ENCODE measurements at regions not wholly inside any gene's neighbourhood (a gene's known extent, or its start where the extent isn't known, plus 50 kb on each side); places are given as distances from the start of the nearest gene placed in this dataset.

DNA sequence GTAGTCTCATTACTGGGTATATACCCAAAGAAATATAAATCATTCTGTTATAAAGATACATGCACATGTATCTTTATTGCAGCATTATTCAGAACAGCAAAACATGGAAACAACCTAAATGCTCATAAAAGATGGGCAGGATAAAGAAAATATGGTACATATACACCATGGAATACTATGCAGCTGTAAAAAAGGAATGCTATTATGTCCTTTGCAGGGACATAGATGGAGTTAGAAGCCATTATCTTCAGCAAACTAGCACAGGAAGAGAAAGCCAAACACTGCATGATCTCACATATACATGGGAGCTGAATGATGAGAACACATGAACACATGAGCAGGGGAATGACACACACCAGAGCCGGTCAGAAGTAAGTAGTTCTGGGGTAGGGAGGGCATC lies 297.4 kb upstream of the GLI3 start:
- 11% methylated on average over 1 of the region's 1 CpG for WGBS (ENCODE audit: insufficient coverage, low coverage, missing lambda C conversion rate)
- POLR2A ChIA-PET, result no interaction called here
- Histone ChIP-seq H4K20me1 (replicated peaks; ENCODE audit: control insufficient read depth, insufficient read depth, low read length) (no peaks in the 10 kb centered on the region), H3K36me3 (ENCODE audit: control insufficient read depth, insufficient read depth, low read length) (no peaks in the 10 kb centered on the region), H3K9ac (ENCODE audit: insufficient read depth in 1 of 2, low read depth in 2 of 2, low read length in 2 of 2) (no peak overlapping the region), H3K27ac (ENCODE audit: extremely low read depth, low read depth, low read length) (no peak overlapping the region), H3K4me3 (no peak overlapping the region), H3K9me1 (ENCODE audit: control insufficient read depth, insufficient read depth, low read length) (no peaks in the 10 kb centered on the region), H3K27me3 (ENCODE audit: control insufficient read depth in 2 of 2, insufficient read depth in 2 of 2, low read length in 2 of 2) (no peaks in the 10 kb centered on the region), H2AFZ (ENCODE audit: low read depth, low read length) (no peak overlapping the region), H3K4me2 (ENCODE audit: insufficient read depth, low read length) (no peak overlapping the region), H3K9me3 (replicated peaks; ENCODE audit: control insufficient read depth, insufficient read depth, low read depth, low read length) (no peaks in the 10 kb centered on the region), H3K4me1 (replicated peaks in 1 of 2; ENCODE audit: control insufficient read depth in 2 of 2, insufficient read depth in 2 of 2, low read length in 2 of 2) (no peaks in the 10 kb centered on the region), H3K79me2 (ENCODE audit: control insufficient read depth, insufficient read depth, low read length) (no peaks in the 10 kb centered on the region)
- ATAC-seq (no peak), FAIRE-seq (no peak), DNase-seq (ENCODE audit: extremely low read depth in 1 of 4, low spot score in 3 of 4) (no peak)
- CTCF ChIA-PET (ENCODE audit: low intra/inter-chr PET ratio), result no interaction called here
- intact Hi-C loops (cut with micrococcal nuclease), result no loop called here
- no peak for TF ChIP-seq RBM17 (IDR thresholded peaks at IDR 0.05; ENCODE audit: borderline replicate concordance, low read depth, low read length)
- peak; percentile 79 for TF ChIP-seq ZNF146 (CRISPR knock-in tag; IDR thresholded peaks at IDR 0.05; ENCODE audit: unreplicated experiment)
- in situ Hi-C loops (cut with MboI), result no loop called here
- no TSS peak for BruUV-seq (replicated peaks)

- intact Hi-C loops (cut with micrococcal nuclease) (no loop called here), in situ Hi-C loops (cut with MboI) (no loop called here)
- ChIA-PET POLR2A (no interaction called here), CTCF (ENCODE audit: low intra/inter-chr PET ratio) (no interaction called here)
- Histone ChIP-seq H3K36me3 (ENCODE audit: control insufficient read depth, insufficient read depth, low read length) (no peaks in the 10 kb centered on the region), H3K27ac (ENCODE audit: extremely low read depth, low read depth, low read length) (no peak overlapping the region), H3K9me3 (replicated peaks; ENCODE audit: control insufficient read depth, insufficient read depth, low read depth, low read length) (no peaks in the 10 kb centered on the region), H4K20me1 (replicated peaks; ENCODE audit: control insufficient read depth, insufficient read depth, low read length) (no peaks in the 10 kb centered on the region), H3K4me2 (ENCODE audit: insufficient read depth, low read length) (no peak overlapping the region), H2AFZ (ENCODE audit: low read depth, low read length) (no peak overlapping the region), H3K79me2 (ENCODE audit: control insufficient read depth, insufficient read depth, low read length) (no peaks in the 10 kb centered on the region), H3K9me1 (ENCODE audit: control insufficient read depth, insufficient read depth, low read length) (no peaks in the 10 kb centered on the region), H3K4me3 (no peak overlapping the region), H3K4me1 (replicated peaks in 1 of 2; ENCODE audit: control insufficient read depth in 2 of 2, insufficient read depth in 2 of 2, low read length in 2 of 2) (no peaks in the 10 kb centered on the region), H3K27me3 (ENCODE audit: control insufficient read depth in 2 of 2, insufficient read depth in 2 of 2, low read length in 2 of 2) (0 out of 5 replicates have a peak, but pooled peaks cover 0 to 3% of the 10 kb centered on the region in 2 experiments), H3K9ac (ENCODE audit: insufficient read depth in 1 of 2, low read depth in 2 of 2, low read length in 2 of 2) (no peak overlapping the region)
- FAIRE-seq (no peak), ATAC-seq (no peak), DNase-seq (ENCODE audit: extremely low read depth in 1 of 4, low spot score in 3 of 4) (no peak)
- no peak for TF ChIP-seq NCOA1 (IDR thresholded peaks at IDR 0.05; ENCODE audit: low read depth)
- TF ChIP-seq HNRNPK (IDR thresholded peaks at IDR 0.05; ENCODE audit: low read depth, low read length, poor library complexity, severe bottlenecking), result no peak
- TF ChIP-seq E2F8 (IDR thresholded peaks at IDR 0.05; ENCODE audit: low read depth, partially characterized antibody), result no peak
- TF ChIP-seq RAD21 (CRISPR knock-in tag; conservative IDR thresholded peaks at IDR 0.05 in 1 of 2, IDR thresholded peaks at IDR 0.05 in 1 of 2), result no peak
- TF ChIP-seq SMAD3 (CRISPR knock-in tag; conservative IDR thresholded peaks at IDR 0.05), result no peak
- TF ChIP-seq RAD51 (IDR thresholded peaks at IDR 0.05; ENCODE audit: borderline replicate concordance, low read depth), result no peak
- TF ChIP-seq CSDE1 (IDR thresholded peaks at IDR 0.05), result no peak
- BruUV-seq (replicated peaks), result no TSS peak
- WGBS (ENCODE audit: insufficient coverage, low coverage, missing lambda C conversion rate), result 0% methylated on average over 2 of the region's 2 CpGs
Measured at GRCh38 chr7:42527004-42527403, 290.0 kb upstream of the GLI3 start.

Data from K562 (cell line).